Karpas-422 (cell line): ENCODE measurements at regions not wholly inside any gene's neighbourhood (a gene's known extent, or its start where the extent isn't known, plus 50 kb on each side); places are given as distances from the start of the nearest gene placed in this dataset.
"Not testable (repeated sequence)": the region's sequence is repeated elsewhere in the genome, so short reads cannot be mapped to it uniquely, and the experiment has no call there.

Experiments used
- DNase-seq: peaks from one replicate; pipeline ENCODE4 v3.0.0-alpha.2; 2015
- H2AFZ ChIP-seq: fragments of 200-600 bp; sonication (generic); 2 replicates; pipeline ENCODE4 v1.6.1; 2014; ENCODE audit warnings: antibody characterized with exemption, low read length, mixed read lengths
- H3K27ac ChIP-seq: fragments of 200-600 bp; sonication (generic); 2 replicates; pipeline ENCODE4 v1.5.1; 2014; ENCODE audit warnings: mild to moderate bottlenecking, low read length, moderate library complexity
- H3K27me3 ChIP-seq: fragments of 200-600 bp; sonication (generic); 2 replicates; pipeline ENCODE4 v1.6.1; 2014; ENCODE audit warnings: low read length, mixed read lengths
- H3K36me3 ChIP-seq: fragments of 200-600 bp; sonication (generic); 2 replicates; pipeline ENCODE4 v1.6.1; 2014; ENCODE audit warnings: low read length, mixed read lengths; ENCODE audit not compliant: insufficient read depth
- H3K4me1 ChIP-seq: fragments of 200-600 bp; sonication (generic); 2 replicates; pipeline ENCODE4 v1.6.1; 2014; ENCODE audit warnings: mild to moderate bottlenecking, low read length, mixed read lengths
- H3K4me2 ChIP-seq: fragments of 200-600 bp; sonication (generic); 2 replicates; pipeline ENCODE4 v1.6.1; 2014; ENCODE audit warnings: low read length, low read depth, mild to moderate bottlenecking; ENCODE audit not compliant: poor library complexity, severe bottlenecking
- H3K4me3 ChIP-seq: fragments of 200-600 bp; sonication (generic); 2 replicates; pipeline ENCODE4 v1.5.1; 2014; ENCODE audit warnings: mild to moderate bottlenecking, antibody characterized with exemption, low read length, mixed read lengths
- H3K79me2 ChIP-seq: fragments of 200-600 bp; sonication (generic); 2 replicates; pipeline ENCODE4 v1.6.1; 2014; ENCODE audit warnings: mild to moderate bottlenecking, low read length, mixed read lengths
- H3K9ac ChIP-seq: fragments of 200-600 bp; sonication (generic); 2 replicates; pipeline ENCODE4 v1.6.0; 2014; ENCODE audit warnings: low read length
- H3K9me2 ChIP-seq: fragments of 200-600 bp; sonication (generic), shearing (Covaris generic); replicated peaks from 2 replicates; pipeline ENCODE4 v1.6.0; 2014; ENCODE audit warnings: mild to moderate bottlenecking, low read length, moderate library complexity; ENCODE audit not compliant: insufficient read depth
- H3K9me3 ChIP-seq: fragments of 300-700, 200-600 bp; sonication (generic); 2 replicates; pipeline ENCODE4 v1.6.1; 2014; ENCODE audit warnings: low read length, mixed read lengths
- H4K20me1 ChIP-seq: fragments of 200-600 bp; sonication (generic); 2 replicates; pipeline ENCODE4 v1.6.1; 2014; ENCODE audit warnings: mild to moderate bottlenecking, antibody characterized with exemption, low read length, low read depth; ENCODE audit not compliant: insufficient read depth

DNA sequence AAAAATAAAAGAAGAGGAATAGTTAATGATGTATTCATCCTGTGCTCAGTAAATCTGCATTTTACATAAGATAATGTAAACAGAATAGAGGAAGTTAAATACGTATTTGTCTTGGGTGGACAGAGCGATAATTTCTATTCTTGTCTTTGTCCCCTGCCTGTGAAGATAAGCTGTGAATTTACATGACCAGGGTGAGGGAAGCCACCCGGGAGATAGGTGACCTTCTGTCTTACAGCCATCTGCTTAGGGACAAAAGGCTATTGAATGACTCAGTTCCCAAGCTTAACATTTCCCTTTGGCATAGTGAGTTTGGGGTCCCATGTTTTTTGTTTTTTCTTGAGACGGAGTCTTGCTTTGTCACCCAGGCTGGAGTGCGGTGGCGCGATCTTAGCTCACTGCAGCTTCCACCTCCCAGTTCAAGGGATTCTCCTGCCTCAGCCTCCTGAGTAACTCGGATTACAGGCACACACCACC lies 88.7 kb upstream of the KCTD7 start:
- Histone ChIP-seq H3K4me3 (no peak overlapping the region), H3K27ac (no peak overlapping the region), H3K4me2 (no peak overlapping the region), H3K27me3 (no peaks in the 10 kb centered on the region), H3K9me3 (no peaks in the 10 kb centered on the region), H3K79me2 (no peaks in the 10 kb centered on the region), H3K9ac (no peak overlapping the region), H3K9me2 (no peaks in the 10 kb centered on the region), H4K20me1 (no peaks in the 10 kb centered on the region), H3K36me3 (0 out of 2 replicates have a peak, but pooled peaks cover 3% of the 10 kb centered on the region), H2AFZ (no peak overlapping the region), H3K4me1 (peaks cover 6% of the 10 kb centered on the region)
- DNase-seq = no peak

- H2AFZ ChIP-seq = no peak overlapping the region
- H3K4me1 ChIP-seq = peaks cover 6% of the 10 kb centered on the region
- no peaks in the 10 kb centered on the region for H3K9me3 ChIP-seq
- no peak for DNase-seq
- H3K9me2 ChIP-seq = no peaks in the 10 kb centered on the region
- H3K4me2 ChIP-seq = no peak overlapping the region
- no peak overlapping the region for H3K27ac ChIP-seq
- H3K36me3 ChIP-seq = peaks cover 6% of the 10 kb centered on the region; the same call in 1 of the 2 replicates
- no peak overlapping the region for H3K9ac ChIP-seq
- no peaks in the 10 kb centered on the region for H3K27me3 ChIP-seq
- H3K4me3 ChIP-seq = no peak overlapping the region
- no peaks in the 10 kb centered on the region for H4K20me1 ChIP-seq
- H3K79me2 ChIP-seq = no peaks in the 10 kb centered on the region
These were observed 86.6 kb upstream of the KCTD7 start for GRCh38 chr7:66542049-66542448.

- H4K20me1 ChIP-seq = no peaks in the 10 kb centered on the region
- H3K9me3 ChIP-seq = no peaks in the 10 kb centered on the region
- H2AFZ ChIP-seq = no peak overlapping the region
- no peak overlapping the region for H3K9ac ChIP-seq
- no peak for DNase-seq
- H3K27ac ChIP-seq = no peak overlapping the region
- H3K4me2 ChIP-seq = no peak overlapping the region
- no peaks in the 10 kb centered on the region for H3K9me2 ChIP-seq
- H3K4me3 ChIP-seq = no peak overlapping the region
- peaks cover 6% of the 10 kb centered on the region for H3K4me1 ChIP-seq
- H3K27me3 ChIP-seq = no peaks in the 10 kb centered on the region
- H3K79me2 ChIP-seq = no peaks in the 10 kb centered on the region
- peaks cover 6% of the 10 kb centered on the region; the same call in 1 of the 2 replicates for H3K36me3 ChIP-seq
These were observed 86.0 kb upstream of the KCTD7 start for GRCh38 chr7:66542528-66543269.

DNA sequence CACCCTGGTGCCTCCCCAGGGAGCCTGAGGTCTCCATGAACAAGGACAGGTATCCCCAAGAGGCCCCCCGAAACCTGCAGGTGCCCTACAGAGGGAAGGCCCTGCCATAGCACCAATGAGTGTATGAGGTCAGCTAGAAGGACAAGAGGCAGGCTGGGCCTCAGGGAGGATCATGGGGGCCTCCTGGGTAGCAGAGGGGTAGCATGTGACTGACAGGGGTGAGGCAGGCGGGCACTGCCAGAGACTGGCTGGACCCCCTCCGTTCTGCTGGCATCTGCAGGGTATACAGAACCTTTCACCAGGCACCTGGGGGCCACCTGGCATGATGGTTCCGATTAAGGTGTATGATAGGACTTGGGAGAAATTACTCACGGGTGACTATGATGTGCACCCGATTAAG lies 79.2 kb upstream of the KCTD7 start:
- Histone ChIP-seq H3K36me3 (peaks cover 3% of the 10 kb centered on the region; the same call in 1 of the 2 replicates), H3K9ac (no peak overlapping the region), H3K27ac (no peak overlapping the region), H2AFZ (no peak overlapping the region), H3K4me3 (no peak overlapping the region), H4K20me1 (no peaks in the 10 kb centered on the region), H3K4me2 (no peak overlapping the region), H3K79me2 (no peaks in the 10 kb centered on the region), H3K9me3 (no peaks in the 10 kb centered on the region), H3K4me1 (no peaks in the 10 kb centered on the region), H3K27me3 (no peaks in the 10 kb centered on the region), H3K9me2 (no peaks in the 10 kb centered on the region)
- no peak for DNase-seq

- H3K79me2 ChIP-seq = peaks cover 10% of the 10 kb centered on the region
- H3K4me2 ChIP-seq = no peak overlapping the region
- no peak for DNase-seq
- 0 out of 2 replicates have a peak, but pooled peaks cover 6% of the 10 kb centered on the region for H3K36me3 ChIP-seq
- H3K27me3 ChIP-seq = no peaks in the 10 kb centered on the region
- H3K4me3 ChIP-seq = no peak overlapping the region
- H2AFZ ChIP-seq = no peak overlapping the region
- H3K4me1 ChIP-seq = no peaks in the 10 kb centered on the region
- peaks cover 13% of the 10 kb centered on the region; the same call in 1 of the 2 replicates for H4K20me1 ChIP-seq
- H3K27ac ChIP-seq = no peak overlapping the region
- H3K9ac ChIP-seq = no peak overlapping the region
- H3K9me3 ChIP-seq = no peaks in the 10 kb centered on the region
- no peaks in the 10 kb centered on the region for H3K9me2 ChIP-seq
These were observed 75.7 kb upstream of the KCTD7 start for GRCh38 chr7:66553001-66553400.

- not testable (repeated sequence) for H3K9me2 ChIP-seq, H3K27me3 ChIP-seq, H3K27ac ChIP-seq, H2AFZ ChIP-seq, H3K36me3 ChIP-seq, H3K4me1 ChIP-seq, H3K4me2 ChIP-seq, H3K4me3 ChIP-seq, DNase-seq, H3K9me3 ChIP-seq, H3K9ac ChIP-seq
- peaks cover 17% of the 10 kb centered on the region for H3K79me2 ChIP-seq
- H4K20me1 ChIP-seq = peaks cover 19% of the 10 kb centered on the region; the same call in 1 of the 2 replicates
These were observed 75.0 kb upstream of the KCTD7 start for GRCh38 chr7:66553675-66554074.

DNA sequence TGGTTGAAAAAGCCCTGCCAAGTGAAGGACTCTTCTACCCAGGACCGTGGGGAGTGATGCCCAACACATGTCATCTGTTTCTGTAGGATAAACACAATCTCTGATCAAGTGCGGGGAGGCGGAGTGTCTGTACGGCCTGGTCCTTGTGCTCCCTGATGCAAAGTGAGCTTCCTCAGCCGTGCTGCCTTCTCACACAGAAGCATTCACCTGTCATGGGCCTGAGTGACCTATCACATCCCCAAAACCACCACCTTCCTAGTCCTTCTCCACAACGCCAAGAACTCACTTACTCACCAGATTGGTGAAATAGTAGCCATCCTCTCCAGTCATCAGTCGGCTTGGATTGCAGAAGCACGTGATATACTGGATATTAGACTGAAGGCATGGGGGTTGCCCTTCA lies 74.4 kb upstream of the KCTD7 start:
- Histone ChIP-seq H3K79me2 (peaks cover 20% of the 10 kb centered on the region), H4K20me1 (peaks cover 24% of the 10 kb centered on the region; the same call in 1 of the 2 replicates)
- H3K36me3 ChIP-seq, H3K27ac ChIP-seq, H3K9me3 ChIP-seq, H3K9ac ChIP-seq, H2AFZ ChIP-seq, H3K4me2 ChIP-seq, DNase-seq, H3K4me3 ChIP-seq, H3K4me1 ChIP-seq, H3K9me2 ChIP-seq, H3K27me3 ChIP-seq: not testable (repeated sequence)

DNA sequence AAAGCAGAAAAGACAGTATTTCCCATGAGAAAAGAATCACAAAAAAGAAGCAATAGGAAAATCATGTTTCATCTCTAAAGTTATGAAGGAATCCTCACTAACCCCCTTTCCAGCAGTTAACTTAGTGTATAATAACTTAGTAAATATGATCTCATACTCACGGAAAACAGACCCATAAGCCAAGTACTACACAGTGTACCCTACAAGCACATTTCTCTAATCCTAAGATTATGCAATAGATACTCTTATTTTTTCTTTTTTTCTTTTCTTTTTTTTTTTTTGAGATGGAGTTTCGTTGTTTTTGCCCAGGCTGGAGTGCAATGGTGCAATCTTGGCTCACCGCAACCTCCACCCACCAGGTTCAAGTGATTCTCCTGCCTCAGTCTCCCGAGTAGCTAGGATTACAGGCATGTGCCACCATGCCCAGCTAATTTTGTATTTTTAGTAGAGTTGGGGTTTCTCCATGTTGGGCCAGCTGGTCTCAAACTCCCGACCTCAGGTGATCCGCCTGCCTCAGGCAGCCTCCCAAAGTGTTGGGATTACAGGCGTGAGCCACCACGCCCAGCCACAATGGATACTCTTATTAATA lies 73.7 kb upstream of the KCTD7 start:
- not testable (repeated sequence) for H3K4me3 ChIP-seq, H3K4me2 ChIP-seq, H3K9me3 ChIP-seq, H3K27me3 ChIP-seq, H2AFZ ChIP-seq, H3K9me2 ChIP-seq, H3K4me1 ChIP-seq, DNase-seq, H3K9ac ChIP-seq, H3K27ac ChIP-seq, H3K36me3 ChIP-seq
- Histone ChIP-seq H3K79me2 (peaks cover 20% of the 10 kb centered on the region), H4K20me1 (peaks cover 26% of the 10 kb centered on the region; the same call in 1 of the 2 replicates)
